ENCODE measurements at regions not wholly inside any gene's neighbourhood (a gene's known extent, or its start where the extent isn't known, plus 50 kb on each side); places are given as distances from the start of the nearest gene placed in this dataset.

- TF ChIP-seq POLR2A (IDR thresholded peaks at IDR 0.05; ENCODE audit: low read length), result no peak
- TF ChIP-seq GATA1 (IDR thresholded peaks at IDR 0.05; ENCODE audit: low read depth, low read length), result no peak
Measured at GRCh38 chr6:9039258-9039657, 603.9 kb upstream of the SLC35B3 start.
